GM12875 (cell line): ENCODE measurements at regions not wholly inside any gene's neighbourhood (a gene's known extent, or its start where the extent isn't known, plus 50 kb on each side); places are given as distances from the start of the nearest gene placed in this dataset.
"Not testable (repeated sequence)": the region's sequence is repeated elsewhere in the genome, so short reads cannot be mapped to it uniquely, and the experiment has no call there.

ENCODE experiments used
- H3K4me3 ChIP-seq: one replicate; pipeline ENCODE4 v1.5.1; 2011; ENCODE audit warnings: low read depth, low read length, control low read depth
- CTCF ChIP-seq: IDR thresholded peaks from 2 replicates; pipeline ENCODE4 v1.5.1; 2011; ENCODE audit warnings: low read depth, mild to moderate bottlenecking, control low read depth, inconsistent platforms, low read length, moderate library complexity, borderline replicate concordance; ENCODE audit not compliant: insufficient read depth

- no peak overlapping the region for H3K4me3 ChIP-seq
- TF ChIP-seq CTCF, result no peak
These were observed 555.1 kb upstream of the ID2 start for GRCh38 chr2:8126783-8127182.

GRCh38 chr2:8131423-8131822 lies 550.4 kb upstream of the ID2 start:
- H3K4me3 ChIP-seq, result not testable (repeated sequence)

- H3K4me3 ChIP-seq, result no peak overlapping the region
- no peak for TF ChIP-seq CTCF
These were observed 549.5 kb upstream of the ID2 start for GRCh38 chr2:8132351-8132831.

- no peak for TF ChIP-seq CTCF
These were observed 549.0 kb upstream of the ID2 start for GRCh38 chr2:8132879-8133278.

GRCh38 chr2:8133363-8133762 lies 548.5 kb upstream of the ID2 start:
- TF ChIP-seq CTCF, result no peak

More at GRCh38 chr2:8132879-8133278, 549.0 kb upstream of the ID2 start:
- H3K4me3 ChIP-seq, result no peak overlapping the region

GRCh38 chr2:8133913-8134472 lies 547.9 kb upstream of the ID2 start:
- H3K4me3 ChIP-seq, result no peak overlapping the region
- no peak for TF ChIP-seq CTCF

More at GRCh38 chr2:8133363-8133762, 548.5 kb upstream of the ID2 start:
- no peak overlapping the region for H3K4me3 ChIP-seq

GRCh38 chr2:8134473-8134932 lies 547.4 kb upstream of the ID2 start:
- TF ChIP-seq CTCF, result no peak
- H3K4me3 ChIP-seq, result no peak overlapping the region
